ENCODE measurements at regions not wholly inside any gene's neighbourhood (a gene's known extent, or its start where the extent isn't known, plus 50 kb on each side); places are given as distances from the start of the nearest gene placed in this dataset.

DNA sequence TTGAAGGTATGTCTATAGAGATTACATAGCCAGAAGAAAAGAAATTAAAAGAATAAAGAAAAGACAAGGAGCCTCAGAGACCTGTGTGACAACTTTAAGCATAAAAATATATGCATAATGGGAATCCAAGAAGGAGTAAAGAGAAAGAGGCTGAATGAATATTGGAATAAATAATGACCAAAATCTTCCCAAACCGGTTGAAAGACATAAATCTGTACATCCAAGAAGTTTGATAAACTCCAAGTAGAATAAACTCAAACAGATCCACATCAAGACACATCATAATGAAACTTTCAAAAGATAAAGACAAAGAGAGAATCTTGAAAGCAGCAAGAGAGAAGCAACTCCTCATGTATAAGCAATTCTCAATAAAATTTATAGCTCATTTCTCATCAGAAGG, 132.4 kb upstream of the ZNF516 start:
- no peaks in the 10 kb centered on the region for H3K4me1 ChIP-seq (ENCODE audit: control insufficient read depth, extremely low read depth, insufficient read depth, low read length)

DNA sequence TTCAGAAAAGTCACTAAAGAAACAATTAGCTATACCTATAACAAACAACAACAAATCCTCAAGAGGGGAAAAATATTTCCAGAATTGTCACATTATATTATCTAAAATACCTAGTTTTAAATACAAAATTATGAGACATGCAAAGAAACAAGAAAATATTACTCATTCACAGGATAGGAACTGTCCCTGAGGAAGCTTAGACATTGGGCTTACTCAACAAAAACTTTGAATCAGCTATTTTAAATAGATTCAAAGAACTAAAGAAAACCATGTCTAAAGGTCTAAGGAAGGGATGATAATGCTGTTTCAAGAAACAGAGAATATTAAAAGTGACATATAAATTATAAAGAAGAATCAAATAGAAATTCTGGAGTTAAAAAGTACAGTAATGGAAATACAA, 131.9 kb upstream of the ZNF516 start:
- DNase-seq (ENCODE audit: low read depth in 2 of 2) = no peak
- H3K9ac ChIP-seq (ENCODE audit: insufficient read depth, low read length) = no peak overlapping the region
- no peak overlapping the region for H3K4me3 ChIP-seq (replicated peaks in 1 of 4; ENCODE audit: control extremely low read depth in 1 of 4, insufficient read depth in 1 of 4, low read depth in 3 of 4, low read length in 4 of 4)
- no peak for TF ChIP-seq EZH2 (IDR thresholded peaks at IDR 0.05; ENCODE audit: low read length, missing control alignments)
- no peak overlapping the region for H3K27ac ChIP-seq (ENCODE audit: insufficient read depth, low read length)
- H3K4me2 ChIP-seq (ENCODE audit: extremely low read depth, insufficient read depth, low read length) = no peak overlapping the region
- H4K20me1 ChIP-seq (ENCODE audit: control insufficient read depth, extremely low read depth, insufficient read depth, low read length) = no peaks in the 10 kb centered on the region
- no peaks in the 10 kb centered on the region for H3K36me3 ChIP-seq (ENCODE audit: control insufficient read depth, insufficient read depth, low read length)
- H3K9me3 ChIP-seq (ENCODE audit: control insufficient read depth, insufficient read depth, low read depth, low read length) = no peaks in the 10 kb centered on the region
- no peak overlapping the region for H2AFZ ChIP-seq (ENCODE audit: low read length)
- no peaks in the 10 kb centered on the region for H3K79me2 ChIP-seq (ENCODE audit: control insufficient read depth, insufficient read depth, low read length)
- H3K4me1 ChIP-seq (ENCODE audit: control insufficient read depth, extremely low read depth, insufficient read depth, low read length) = no peaks in the 10 kb centered on the region
- no peaks in the 10 kb centered on the region for H3K27me3 ChIP-seq (ENCODE audit: control insufficient read depth, insufficient read depth, low read length)

More for the DNA sequence above, 132.4 kb upstream of the ZNF516 start:
- H3K9ac ChIP-seq (ENCODE audit: insufficient read depth, low read length) = no peak overlapping the region
- no peak overlapping the region for H3K4me3 ChIP-seq (replicated peaks in 1 of 4; ENCODE audit: control extremely low read depth in 1 of 4, insufficient read depth in 1 of 4, low read depth in 3 of 4, low read length in 4 of 4)
- no peak overlapping the region for H3K4me2 ChIP-seq (ENCODE audit: extremely low read depth, insufficient read depth, low read length)
- no peak overlapping the region for H2AFZ ChIP-seq (ENCODE audit: low read length)
- H3K27ac ChIP-seq (ENCODE audit: insufficient read depth, low read length) = no peak overlapping the region
- H3K9me3 ChIP-seq (ENCODE audit: control insufficient read depth, insufficient read depth, low read depth, low read length) = no peaks in the 10 kb centered on the region
- H4K20me1 ChIP-seq (ENCODE audit: control insufficient read depth, extremely low read depth, insufficient read depth, low read length) = no peaks in the 10 kb centered on the region
- TF ChIP-seq CTCF (conservative IDR thresholded peaks at IDR 0.05 in 1 of 2, IDR thresholded peaks at IDR 0.05 in 1 of 2; ENCODE audit: low read depth in 1 of 2, low read length in 2 of 2) (no peak), EZH2 (IDR thresholded peaks at IDR 0.05; ENCODE audit: low read length, missing control alignments) (no peak)
- H3K79me2 ChIP-seq (ENCODE audit: control insufficient read depth, insufficient read depth, low read length) = no peaks in the 10 kb centered on the region
- no peaks in the 10 kb centered on the region for H3K36me3 ChIP-seq (ENCODE audit: control insufficient read depth, insufficient read depth, low read length)
- no peak for DNase-seq (ENCODE audit: low read depth in 2 of 2)
- no peaks in the 10 kb centered on the region for H3K27me3 ChIP-seq (ENCODE audit: control insufficient read depth, insufficient read depth, low read length)

DNA sequence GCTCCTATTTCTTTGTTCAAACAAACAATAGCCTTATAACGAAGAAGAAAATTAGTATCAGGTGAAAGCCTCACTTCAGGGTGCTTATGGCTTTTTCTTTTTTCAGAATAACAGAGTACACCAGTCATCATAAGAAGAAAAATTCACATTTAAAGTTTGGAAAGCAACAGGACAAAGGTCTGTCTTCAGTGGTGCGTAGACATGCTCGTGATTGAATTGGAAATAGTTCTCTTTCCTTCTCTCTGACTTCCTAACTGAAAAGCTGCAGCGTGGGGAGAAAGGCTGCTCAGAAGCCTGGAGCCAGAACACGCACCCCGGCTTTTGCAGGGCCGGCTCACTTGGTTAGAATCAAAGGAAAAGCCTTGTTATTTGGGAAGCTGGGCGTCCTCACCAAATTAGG, 127.6 kb upstream of the ZNF516 start:
- Histone ChIP-seq H4K20me1 (ENCODE audit: control insufficient read depth, extremely low read depth, insufficient read depth, low read length) (no peaks in the 10 kb centered on the region), H2AFZ (ENCODE audit: low read length) (no peak overlapping the region), H3K79me2 (ENCODE audit: control insufficient read depth, insufficient read depth, low read length) (no peaks in the 10 kb centered on the region), H3K9me3 (ENCODE audit: control insufficient read depth, insufficient read depth, low read depth, low read length) (no peaks in the 10 kb centered on the region), H3K4me3 (replicated peaks in 1 of 4; ENCODE audit: control extremely low read depth in 1 of 4, insufficient read depth in 1 of 4, low read depth in 3 of 4, low read length in 4 of 4) (no peak overlapping the region), H3K27ac (ENCODE audit: insufficient read depth, low read length) (no peak overlapping the region), H3K9ac (ENCODE audit: insufficient read depth, low read length) (no peak overlapping the region), H3K4me1 (ENCODE audit: control insufficient read depth, extremely low read depth, insufficient read depth, low read length) (peaks cover 10% of the 10 kb centered on the region), H3K4me2 (ENCODE audit: extremely low read depth, insufficient read depth, low read length) (no peak overlapping the region), H3K27me3 (ENCODE audit: control insufficient read depth, insufficient read depth, low read length) (no peaks in the 10 kb centered on the region), H3K36me3 (ENCODE audit: control insufficient read depth, insufficient read depth, low read length) (no peaks in the 10 kb centered on the region)
- TF ChIP-seq EZH2 (IDR thresholded peaks at IDR 0.05; ENCODE audit: low read length, missing control alignments) = no peak
- DNase-seq (ENCODE audit: low read depth in 2 of 2) = no peak

DNA sequence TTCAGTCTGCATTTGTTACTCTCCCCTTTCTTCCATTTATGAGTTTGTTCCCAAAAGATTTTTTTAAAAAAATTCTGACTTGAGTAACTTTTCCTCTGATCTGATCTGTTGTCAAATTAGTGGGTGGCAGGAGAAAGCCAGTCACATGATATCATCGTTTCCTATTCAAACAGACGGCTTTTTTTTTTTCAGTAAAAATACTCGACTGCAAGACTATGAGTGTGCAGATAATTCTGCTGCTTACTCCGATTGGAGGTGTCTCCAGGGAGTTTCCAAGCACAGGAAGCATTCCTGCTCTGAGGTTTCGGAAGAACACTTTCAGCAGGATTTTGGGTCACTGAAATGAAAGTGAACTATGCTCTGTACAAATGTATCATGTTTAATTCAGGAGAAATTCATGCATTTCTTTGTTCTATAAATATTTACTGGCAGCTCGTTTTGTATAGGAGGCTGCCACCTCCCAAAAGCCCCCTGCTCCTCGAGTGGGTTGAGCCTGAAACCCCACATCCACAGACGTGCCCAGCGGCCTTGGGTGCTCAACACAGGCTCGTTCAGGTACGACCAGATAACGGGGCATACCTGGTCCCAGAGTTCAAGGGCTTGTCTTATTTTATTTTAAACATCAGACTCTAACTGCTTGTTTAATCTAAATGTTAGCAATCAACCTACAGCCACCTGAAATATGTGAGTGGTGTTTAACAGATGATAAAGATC, 126.9 kb upstream of the ZNF516 start:
- TF ChIP-seq CTCF (conservative IDR thresholded peaks at IDR 0.05 in 1 of 2, IDR thresholded peaks at IDR 0.05 in 1 of 2; ENCODE audit: low read depth in 1 of 2, low read length in 2 of 2) = no peak
- TF ChIP-seq EZH2 (IDR thresholded peaks at IDR 0.05; ENCODE audit: low read length, missing control alignments) = no peak
- H3K4me2 ChIP-seq (ENCODE audit: extremely low read depth, insufficient read depth, low read length) = peak overlapping the region; percentile 49

More for the DNA sequence above, 126.9 kb upstream of the ZNF516 start:
- H3K4me3 ChIP-seq (replicated peaks in 1 of 4; ENCODE audit: control extremely low read depth in 1 of 4, insufficient read depth in 1 of 4, low read depth in 3 of 4, low read length in 4 of 4) = peak overlapping the region in 3 of 4 experiments; percentile 17 to 51 (median 33)
- no peaks in the 10 kb centered on the region for H3K27me3 ChIP-seq (ENCODE audit: control insufficient read depth, insufficient read depth, low read length)
- peak overlapping the region; percentile 9 for H2AFZ ChIP-seq (ENCODE audit: low read length)
- no peaks in the 10 kb centered on the region for H3K36me3 ChIP-seq (ENCODE audit: control insufficient read depth, insufficient read depth, low read length)
- H3K9me3 ChIP-seq (ENCODE audit: control insufficient read depth, insufficient read depth, low read depth, low read length) = no peaks in the 10 kb centered on the region
- H3K79me2 ChIP-seq (ENCODE audit: control insufficient read depth, insufficient read depth, low read length) = no peaks in the 10 kb centered on the region
- H4K20me1 ChIP-seq (ENCODE audit: control insufficient read depth, extremely low read depth, insufficient read depth, low read length) = no peaks in the 10 kb centered on the region
- peaks cover 10% of the 10 kb centered on the region for H3K4me1 ChIP-seq (ENCODE audit: control insufficient read depth, extremely low read depth, insufficient read depth, low read length)
- no peak overlapping the region for H3K9ac ChIP-seq (ENCODE audit: insufficient read depth, low read length)
- DNase-seq (ENCODE audit: low read depth in 2 of 2) = peak; percentile 48 to 73
- H3K27ac ChIP-seq (ENCODE audit: insufficient read depth, low read length) = no peak overlapping the region

All from fibroblast of lung (primary cell).